ENCODE measurements at regions not wholly inside any gene's neighbourhood (a gene's known extent, or its start where the extent isn't known, plus 50 kb on each side); places are given as distances from the start of the nearest gene placed in this dataset.

DNA sequence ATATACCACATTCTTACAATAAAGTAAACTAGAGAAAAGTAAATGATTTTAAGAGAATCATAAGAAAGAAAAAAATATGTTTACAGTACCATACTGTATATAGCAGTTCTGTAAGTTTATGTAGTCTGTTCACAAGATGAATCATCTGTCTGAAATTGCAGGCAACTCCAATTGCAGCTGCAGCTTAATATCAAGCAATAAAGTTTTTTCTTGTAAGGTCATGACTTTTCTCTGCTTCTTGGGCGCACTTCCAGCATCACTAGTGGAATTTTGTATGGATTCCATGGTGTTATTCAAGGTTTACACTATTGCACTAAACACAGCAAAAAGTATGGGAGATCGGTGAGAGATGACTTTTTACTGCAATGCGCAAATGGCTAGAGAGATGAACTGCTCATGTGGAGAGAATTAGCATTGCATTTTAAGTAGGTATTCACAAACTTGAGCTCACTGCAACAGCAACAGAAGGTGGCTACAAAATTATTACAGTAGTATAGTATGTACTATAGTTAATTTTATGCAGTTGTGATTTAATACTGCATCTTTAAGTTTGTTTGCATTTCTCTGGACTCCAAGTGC, 445.4 kb upstream of the OR4E1 start:
- TF ChIP-seq, protein P1, sequence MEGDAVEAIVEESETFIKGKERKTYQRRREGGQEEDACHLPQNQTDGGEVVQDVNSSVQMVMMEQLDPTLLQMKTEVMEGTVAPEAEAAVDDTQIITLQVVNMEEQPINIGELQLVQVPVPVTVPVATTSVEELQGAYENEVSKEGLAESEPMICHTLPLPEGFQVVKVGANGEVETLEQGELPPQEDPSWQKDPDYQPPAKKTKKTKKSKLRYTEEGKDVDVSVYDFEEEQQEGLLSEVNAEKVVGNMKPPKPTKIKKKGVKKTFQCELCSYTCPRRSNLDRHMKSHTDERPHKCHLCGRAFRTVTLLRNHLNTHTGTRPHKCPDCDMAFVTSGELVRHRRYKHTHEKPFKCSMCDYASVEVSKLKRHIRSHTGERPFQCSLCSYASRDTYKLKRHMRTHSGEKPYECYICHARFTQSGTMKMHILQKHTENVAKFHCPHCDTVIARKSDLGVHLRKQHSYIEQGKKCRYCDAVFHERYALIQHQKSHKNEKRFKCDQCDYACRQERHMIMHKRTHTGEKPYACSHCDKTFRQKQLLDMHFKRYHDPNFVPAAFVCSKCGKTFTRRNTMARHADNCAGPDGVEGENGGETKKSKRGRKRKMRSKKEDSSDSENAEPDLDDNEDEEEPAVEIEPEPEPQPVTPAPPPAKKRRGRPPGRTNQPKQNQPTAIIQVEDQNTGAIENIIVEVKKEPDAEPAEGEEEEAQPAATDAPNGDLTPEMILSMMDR (conservative IDR thresholded peaks at IDR 0.05; ENCODE audit: low read depth, low read length), result no peak
- peak; percentile 26 for DNase-seq (ENCODE audit: low read depth)
- H3K4me3 ChIP-seq (ENCODE audit: low read depth, low read length), result no peak overlapping the region

DNA sequence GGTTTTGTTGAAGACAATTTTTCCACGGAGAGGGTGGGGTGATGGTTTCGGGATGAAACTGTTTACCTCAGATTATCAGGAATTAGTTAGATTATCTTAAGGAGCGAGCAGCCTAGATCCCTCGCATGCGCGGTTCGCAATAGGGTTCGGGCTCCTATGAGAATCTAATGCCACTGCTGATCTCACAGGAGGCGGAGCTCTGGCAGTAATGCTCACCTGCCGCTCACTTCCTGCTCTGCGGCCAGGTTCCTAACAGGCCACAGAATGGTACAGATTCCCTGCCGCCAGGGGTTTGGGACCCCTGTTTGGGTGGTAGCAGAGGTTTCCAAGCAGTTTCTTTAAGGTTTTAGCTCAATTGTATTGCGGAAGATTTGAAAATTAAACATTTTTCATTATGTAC, 439.8 kb upstream of the OR4E1 start:
- no peak for DNase-seq (ENCODE audit: low read depth)
- TF ChIP-seq, protein P1 (conservative IDR thresholded peaks at IDR 0.05; ENCODE audit: low read depth, low read length), result no peak
- H3K4me3 ChIP-seq (ENCODE audit: low read depth, low read length), result no peak overlapping the region

DNA sequence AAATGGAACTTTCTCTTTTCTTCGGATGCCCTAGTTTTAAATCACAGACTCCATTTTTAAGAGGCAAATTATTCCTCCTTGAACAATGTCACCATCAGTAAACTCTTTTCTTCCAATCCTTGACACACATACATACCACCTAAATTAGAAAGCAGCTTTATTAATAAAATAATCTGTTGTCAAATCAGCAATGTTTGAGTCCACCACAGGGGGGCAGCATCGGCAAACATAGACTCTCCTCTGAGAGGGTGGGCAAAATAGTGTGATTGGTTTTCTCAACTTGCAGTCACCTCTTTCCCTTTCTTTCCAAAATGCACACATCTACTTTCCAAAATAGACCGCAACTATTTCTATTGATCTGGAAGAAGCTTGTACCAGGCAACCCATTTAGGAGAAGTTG, 438.4 kb upstream of the OR4E1 start:
- H3K4me3 ChIP-seq (ENCODE audit: low read depth, low read length), result no peak overlapping the region
- DNase-seq (ENCODE audit: low read depth), result peak; percentile 6
- TF ChIP-seq, protein P1 (conservative IDR thresholded peaks at IDR 0.05; ENCODE audit: low read depth, low read length), result peak; percentile 56

DNA sequence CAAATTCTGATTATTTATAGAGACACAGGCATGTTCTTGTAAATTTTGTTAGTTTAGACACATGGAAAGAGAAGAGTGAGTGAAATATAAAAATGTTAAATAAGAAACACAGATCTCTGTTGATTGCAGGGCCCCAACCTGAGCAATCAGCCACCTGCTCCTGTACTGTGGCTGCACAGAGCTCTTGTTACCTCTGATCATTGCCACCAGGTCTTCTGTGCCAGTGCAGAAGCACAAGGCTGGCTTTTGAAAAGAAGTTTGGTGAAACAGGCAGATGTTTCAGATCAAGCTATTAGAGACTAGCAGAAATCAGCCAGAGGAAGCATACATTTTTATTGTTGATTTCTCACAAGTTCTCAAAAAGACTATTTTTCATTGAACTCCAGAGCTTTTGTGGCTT, 434.1 kb upstream of the OR4E1 start:
- TF ChIP-seq, protein P1 (conservative IDR thresholded peaks at IDR 0.05; ENCODE audit: low read depth, low read length), result no peak
- no peak overlapping the region for H3K4me3 ChIP-seq (ENCODE audit: low read depth, low read length)
- DNase-seq (ENCODE audit: low read depth), result no peak

DNA sequence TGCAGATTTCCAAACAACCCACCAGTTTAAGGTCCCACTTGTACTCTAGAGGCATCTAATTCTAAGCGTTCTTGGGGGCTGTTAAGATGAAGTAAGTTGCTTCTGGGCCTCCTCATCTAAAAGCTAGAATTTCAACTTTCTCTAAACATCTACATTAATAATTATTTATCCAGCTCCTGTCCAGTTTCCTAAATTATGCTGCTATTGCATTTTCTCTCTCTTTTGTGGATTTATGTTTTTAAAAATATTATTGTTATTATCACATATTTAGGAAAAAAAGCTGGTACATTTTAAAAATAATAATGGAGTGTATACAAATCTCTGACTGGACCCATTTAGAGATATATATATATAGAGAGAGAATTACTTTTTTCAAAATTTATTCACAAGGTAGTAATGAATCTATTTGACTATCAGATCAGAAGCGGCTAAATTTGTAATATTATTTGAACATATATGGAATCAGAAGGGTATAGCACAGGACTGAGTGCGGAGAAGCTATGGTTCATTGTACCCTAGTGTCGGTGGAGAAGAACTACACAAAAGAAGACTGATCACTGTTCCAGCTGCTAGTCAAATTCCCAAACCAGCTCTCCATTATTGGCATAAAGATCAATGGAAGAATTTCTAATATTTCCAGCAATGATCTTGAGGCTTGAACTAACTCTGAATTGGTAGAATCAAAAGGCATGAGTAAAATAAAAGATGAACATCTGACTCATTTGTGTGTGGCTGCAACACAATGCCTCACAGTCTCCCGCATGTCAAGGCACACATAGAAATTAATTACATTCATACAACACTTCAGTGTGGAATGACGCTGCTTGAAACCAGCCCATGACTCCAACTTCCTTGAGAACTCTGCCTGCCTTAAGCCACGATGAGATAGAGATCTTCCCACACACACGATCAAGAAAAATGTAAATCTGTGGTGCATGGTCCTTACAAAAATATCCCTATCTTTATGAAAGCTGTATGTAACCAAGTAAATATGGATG, 433.4 kb upstream of the OR4E1 start:
- no peak for DNase-seq (ENCODE audit: low read depth)
- H3K4me3 ChIP-seq (ENCODE audit: low read depth, low read length), result no peak overlapping the region
- TF ChIP-seq, protein P1 (conservative IDR thresholded peaks at IDR 0.05; ENCODE audit: low read depth, low read length), result no peak

DNA sequence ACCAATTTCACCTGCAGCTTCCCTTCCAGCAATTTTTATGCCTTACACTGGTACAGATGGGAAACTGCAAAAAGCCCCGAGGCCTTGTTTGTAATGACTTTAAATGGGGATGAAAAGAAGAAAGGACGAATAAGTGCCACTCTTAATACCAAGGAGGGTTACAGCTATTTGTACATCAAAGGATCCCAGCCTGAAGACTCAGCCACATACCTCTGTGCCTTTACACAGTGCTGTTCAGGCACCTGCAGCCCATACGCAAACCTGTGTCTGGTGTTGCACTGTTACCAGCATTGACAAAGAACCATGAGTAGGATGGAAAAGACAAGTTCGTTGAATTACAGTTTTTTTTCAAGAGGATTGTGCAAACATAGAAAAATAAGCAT, 432.0 kb upstream of the OR4E1 start:
- DNase-seq (ENCODE audit: low read depth), result no peak
- H3K4me3 ChIP-seq (ENCODE audit: low read depth, low read length), result no peak overlapping the region
- TF ChIP-seq, protein P1 (conservative IDR thresholded peaks at IDR 0.05; ENCODE audit: low read depth, low read length), result no peak

All from choroid plexus epithelial cell (primary cell).